Stimulated activated CD4-positive, alpha-beta T cell treated with anti-CD3 and anti-CD28 coated beads, Interleukin-12 subunit alpha, Interleukin-12 subunit beta, amount 100 ng/mL, for 4 hours (primary cell): ENCODE measurements at regions not wholly inside any gene's neighbourhood (a gene's known extent, or its start where the extent isn't known, plus 50 kb on each side); places are given as distances from the start of the nearest gene placed in this dataset.
"Not testable (repeated sequence)": the region's sequence is repeated elsewhere in the genome, so short reads cannot be mapped to it uniquely, and the experiment has no call there.

Experiments
- DNase-seq: peaks from one replicate; pipeline ENCODE4 v3.0.0-alpha.2; 2020

DNA sequence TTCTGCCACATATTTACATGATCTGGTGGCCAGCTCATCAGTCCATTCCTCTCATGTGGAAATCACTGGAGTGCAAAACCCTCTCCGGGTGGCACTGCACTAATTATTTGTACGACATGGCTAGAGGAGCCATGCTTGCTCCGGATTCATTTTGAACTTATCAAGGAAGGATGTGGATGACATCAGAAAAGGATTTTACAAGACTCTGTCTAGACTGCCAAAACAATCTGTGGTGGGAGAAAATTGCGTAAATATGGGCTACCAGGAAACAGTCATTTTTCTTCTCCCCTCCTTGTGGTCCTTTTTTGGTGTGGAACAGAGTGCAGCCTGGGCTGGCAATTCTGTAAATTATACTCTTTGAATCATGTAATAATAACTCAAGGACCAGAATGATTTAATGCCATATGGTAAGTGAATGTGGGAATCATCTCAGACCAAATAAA is 123.4 kb upstream of the IFNE start:
- DNase-seq = no peak

DNA sequence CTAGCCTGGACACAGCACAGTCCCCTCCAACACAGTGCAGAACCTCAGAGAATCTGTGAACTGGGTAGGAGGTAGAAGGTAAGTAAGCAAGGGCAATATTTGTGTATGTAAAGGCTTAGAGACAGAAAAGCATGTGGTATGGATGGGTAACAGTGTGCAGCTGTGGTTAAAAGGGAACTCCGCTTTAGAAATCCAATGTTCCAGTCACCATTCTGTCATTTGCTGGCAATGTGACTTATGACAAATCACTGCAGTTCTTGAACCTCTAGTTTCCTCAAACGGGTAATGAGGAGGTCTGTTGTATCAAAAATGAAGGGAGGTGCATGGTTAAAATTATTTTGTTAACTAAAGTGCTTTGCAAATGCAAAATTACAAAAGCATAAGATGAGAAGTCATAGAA is 125.5 kb upstream of the IFNE start:
- no peak for DNase-seq

DNA sequence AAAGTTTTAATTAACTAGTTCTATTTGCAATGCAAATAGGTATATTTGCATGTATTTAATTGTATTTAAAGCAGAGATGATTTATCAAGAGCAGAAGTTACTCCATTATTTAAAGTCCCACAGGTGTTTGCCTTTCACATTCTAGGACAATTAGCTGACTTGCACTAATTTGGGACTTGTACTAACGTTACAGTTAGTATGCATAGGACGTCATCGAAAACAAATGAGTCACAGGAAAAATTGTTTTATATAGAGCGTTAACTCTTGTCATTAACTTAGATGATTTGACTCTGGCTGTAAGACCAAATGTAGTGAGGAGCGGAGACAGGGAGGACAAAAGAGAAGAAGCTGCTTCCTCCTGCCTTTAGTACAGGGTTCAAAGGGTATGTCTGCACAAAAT is 126.1 kb upstream of the IFNE start:
- DNase-seq = no peak

DNA sequence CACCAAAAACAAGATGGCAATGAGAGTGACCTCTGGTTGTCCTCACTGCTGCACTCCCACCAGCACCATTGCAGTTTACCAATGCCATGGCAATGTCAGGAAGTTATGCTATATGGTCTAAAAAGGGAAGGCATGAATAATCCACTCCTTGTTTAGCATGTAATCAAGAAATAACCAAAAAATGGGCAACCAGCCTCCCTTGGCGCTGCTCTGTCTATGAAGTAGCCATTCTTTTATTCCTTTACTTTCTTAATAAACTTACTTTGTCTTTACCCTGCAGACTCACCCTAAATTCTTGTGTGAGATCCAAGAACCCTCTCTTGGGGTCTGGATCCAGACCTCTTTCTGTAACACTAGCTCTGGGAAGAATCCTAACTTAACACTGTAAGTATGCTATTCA is 127.4 kb upstream of the IFNE start:
- no peak for DNase-seq

DNA sequence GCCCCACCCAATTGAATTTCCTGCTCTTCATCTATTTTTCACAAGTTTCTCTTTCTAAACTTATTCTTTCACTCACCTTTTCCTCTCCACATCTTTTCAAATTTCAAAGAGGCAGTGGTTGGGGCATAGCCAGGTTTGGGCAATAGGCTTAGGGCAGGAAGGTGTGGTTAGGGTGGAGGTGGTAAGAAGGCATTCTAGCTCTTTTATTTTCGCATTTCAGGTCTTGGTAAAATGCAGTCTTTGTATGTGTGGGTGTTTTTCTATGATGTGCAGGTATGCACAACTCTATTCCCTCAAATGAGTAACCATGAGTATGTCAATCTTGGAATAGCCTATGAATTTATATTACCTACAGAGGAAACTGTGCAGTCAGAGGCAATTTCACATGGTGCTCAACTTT is 129.8 kb upstream of the IFNE start:
- peak; percentile 27 for DNase-seq

DNA sequence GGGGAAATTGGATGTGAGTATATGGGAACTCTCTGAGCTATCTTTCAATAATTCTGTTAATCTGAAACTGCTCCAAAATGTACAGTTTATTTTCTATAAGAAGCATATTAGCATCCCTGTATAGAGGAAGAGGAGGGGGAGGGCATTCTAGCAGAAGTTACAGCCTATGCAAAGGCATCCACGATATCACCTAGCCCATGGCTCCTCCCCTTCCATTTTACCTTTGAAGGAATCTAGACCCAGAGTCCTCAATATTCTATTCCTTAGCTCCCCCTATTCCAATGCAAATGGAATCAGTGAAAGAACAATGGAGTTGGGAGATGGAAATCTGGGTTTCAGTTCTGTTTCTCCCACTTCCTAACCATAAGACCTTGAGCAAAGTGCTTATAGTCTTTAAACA is 132.9 kb upstream of the IFNE start:
- no peak for DNase-seq

DNA sequence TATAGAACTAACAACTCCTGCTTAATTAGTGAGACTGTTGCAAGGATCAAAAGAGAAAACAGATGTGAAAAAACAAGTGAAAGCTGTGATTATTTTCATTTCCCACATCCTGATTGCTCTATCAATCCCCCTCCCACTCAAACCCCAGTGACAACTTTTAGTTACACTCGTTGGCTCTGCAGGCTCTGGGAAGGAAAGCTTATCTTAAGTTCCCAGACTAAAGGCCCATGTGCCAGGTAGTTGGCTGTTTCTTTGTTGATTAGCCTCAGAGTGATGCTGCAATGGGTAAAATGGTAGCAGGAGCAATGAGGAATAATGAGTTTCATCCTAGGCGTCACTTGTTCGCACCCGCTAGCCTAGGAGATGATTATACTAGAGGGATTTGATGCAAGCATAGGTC is 133.3 kb upstream of the IFNE start:
- DNase-seq = no peak

DNA sequence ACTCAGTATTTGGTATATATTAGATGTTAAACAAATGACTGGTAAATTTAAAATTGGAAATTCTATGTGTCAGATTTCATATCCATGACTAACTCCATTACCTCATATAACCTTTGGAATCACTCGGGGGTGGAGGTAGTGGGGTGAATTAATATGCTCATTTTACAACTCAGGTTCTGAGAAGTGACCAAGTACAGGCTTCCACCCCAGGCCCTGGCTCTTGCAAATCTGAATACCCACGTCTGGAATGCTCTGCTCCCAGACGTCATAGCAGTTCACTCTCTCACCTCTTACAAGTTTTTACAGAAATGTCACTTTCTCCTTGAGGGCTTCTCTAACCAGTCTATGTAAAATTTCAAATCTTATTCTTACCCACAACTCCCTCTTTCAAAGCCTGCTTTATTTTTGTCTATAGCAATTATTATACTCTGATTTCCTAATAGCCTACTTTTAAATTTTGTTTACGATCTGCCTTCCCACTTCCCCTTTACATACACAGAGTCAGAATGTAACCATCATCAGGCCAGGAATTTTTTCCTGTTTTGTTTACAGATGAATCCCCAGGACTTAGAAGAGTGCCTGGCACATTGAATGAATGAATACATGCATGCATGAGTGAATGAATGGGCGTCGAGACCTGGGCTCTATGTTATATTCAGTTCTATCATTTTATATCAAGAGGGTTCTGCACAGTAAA is 134.1 kb upstream of the IFNE start:
- no peak for DNase-seq

DNA sequence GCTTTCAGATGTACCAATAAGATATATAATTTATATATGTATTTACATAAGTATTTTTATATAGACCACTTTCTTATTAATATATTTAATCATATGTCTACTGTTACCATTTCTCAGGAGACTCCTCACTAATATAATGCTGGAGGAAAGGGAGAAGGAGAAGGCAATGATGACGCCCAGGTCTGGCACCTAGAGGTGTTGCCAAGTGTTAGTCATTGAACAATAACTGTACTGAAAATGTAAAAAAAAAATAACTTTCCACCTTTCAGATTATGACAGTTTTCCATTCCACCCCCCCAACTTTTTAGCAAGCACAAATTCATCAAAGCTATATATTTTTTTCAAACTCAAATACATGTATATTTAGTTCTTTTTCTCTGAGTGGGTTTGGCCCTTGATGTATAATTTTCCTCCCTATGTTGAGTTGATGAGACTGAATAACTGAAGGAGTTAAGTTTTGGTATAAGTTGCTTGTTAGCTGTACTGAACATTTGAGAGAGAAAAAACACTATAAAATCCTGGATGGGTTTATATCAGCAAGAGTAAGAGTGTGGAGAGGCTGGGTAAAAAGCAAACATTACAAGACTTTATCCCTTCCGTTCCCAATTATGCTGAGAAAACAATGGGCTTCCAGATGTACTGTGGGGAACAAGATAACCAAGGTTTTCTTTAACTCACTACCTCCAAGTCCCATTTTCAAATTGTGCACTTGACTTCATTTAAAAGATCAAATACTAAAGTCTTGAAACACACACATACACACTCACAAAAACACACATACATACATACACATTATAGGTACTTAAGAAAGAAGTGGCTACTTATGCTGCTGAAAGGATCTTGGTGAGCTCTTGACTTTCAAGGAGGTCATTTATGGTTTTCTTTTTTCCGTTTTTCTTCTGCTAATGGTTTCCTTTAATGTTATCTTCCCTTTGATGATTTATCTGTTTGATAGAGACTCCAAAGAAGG is 142.8 kb upstream of the IFNE start:
- DNase-seq = no peak

DNA sequence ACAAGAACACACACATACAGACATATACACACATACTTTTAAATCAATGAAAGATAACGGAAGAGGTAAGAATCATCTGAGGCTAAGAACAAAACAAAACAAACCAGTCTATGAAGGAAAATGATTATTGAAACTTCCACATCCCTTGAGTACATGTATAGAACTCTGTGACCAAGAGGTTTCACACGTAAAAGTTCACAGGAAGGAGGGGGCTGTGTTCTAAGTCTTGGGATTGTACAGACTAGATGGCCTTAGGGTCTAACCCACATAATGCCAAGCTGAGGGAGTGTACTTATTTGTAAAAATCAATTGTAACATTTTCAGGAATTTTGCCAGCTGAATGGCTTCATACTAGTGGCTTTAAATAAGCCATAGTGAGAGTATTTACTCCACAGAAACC is 144.4 kb upstream of the IFNE start:
- no peak for DNase-seq

DNA sequence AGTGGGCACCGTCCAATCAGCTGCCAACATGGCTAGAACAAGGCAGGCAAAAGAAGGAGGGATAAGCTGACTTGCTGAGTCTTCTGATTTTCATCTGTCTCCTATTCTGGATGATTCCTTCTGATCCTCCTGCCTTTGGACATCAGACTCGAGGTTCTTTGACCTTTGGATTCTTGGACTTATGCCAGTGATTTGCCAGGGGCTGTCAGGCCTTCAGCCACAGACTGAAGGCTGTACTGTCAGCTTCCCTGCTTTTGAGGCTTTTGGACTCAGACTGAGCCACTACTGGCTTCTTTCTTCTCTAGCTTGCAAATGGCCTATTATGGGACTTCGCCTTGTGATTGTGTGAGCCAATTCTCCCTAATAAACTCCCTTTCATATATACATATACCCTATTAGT is 146.8 kb upstream of the IFNE start:
- DNase-seq = not testable (repeated sequence)

DNA sequence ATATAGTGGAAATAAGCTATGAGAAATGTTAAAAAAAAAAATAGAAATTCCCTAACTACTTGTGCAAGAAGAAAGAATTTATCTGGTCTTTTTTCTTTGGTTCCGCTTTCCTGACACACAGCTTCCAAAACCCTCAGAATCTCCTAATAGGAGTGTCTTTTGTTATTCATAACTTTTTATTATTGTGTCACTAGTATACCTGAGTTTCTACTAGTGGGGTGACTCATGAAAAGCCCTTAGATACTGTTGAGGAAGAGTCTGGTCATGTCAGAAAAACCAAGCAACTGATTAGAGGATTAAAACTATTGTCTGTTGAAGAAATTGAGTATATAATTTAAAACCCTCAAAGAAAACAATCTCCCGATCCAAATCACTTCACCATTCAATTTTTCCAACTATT is 152.8 kb upstream of the IFNE start:
- DNase-seq = no peak

DNA sequence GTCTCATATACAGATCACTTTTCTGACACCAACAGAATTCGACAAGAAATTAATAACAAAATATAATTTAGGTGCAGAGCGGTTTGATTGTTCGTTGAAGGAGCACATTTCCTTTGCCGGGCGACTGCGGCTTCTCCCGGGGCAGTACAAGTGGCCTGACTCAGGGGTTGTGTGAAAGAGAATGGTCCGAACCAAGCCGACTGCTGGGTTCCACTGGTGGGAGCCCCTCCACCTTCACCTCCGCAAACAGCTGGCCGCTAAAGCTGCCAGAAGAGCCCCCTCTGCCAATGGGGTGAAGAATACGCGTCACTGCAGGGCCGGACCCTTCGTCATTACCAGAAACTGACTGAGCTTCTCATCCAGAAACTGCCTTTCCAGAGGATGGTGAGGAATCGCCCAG is 156.0 kb upstream of the IFNE start:
- DNase-seq = no peak

DNA sequence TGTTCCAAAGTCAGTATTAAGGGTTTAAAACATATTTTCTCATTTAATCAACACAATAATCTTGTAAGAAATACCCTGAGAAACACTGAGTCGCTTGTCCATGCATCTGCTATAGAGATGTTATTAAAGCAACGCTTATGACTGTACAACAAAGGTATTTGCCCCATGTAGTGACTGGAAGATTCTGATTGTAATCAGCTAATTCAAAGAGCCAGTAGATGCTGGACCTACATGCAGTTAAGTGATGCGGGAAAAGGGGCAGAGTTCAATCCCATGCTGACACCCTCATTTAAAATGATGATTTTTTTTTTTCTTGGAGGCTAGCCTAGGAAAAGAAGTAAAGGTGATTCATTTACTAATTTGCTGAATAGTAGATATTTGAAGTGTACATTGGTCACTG is 149.3 kb upstream of the MTAP start:
- no peak for DNase-seq

DNA sequence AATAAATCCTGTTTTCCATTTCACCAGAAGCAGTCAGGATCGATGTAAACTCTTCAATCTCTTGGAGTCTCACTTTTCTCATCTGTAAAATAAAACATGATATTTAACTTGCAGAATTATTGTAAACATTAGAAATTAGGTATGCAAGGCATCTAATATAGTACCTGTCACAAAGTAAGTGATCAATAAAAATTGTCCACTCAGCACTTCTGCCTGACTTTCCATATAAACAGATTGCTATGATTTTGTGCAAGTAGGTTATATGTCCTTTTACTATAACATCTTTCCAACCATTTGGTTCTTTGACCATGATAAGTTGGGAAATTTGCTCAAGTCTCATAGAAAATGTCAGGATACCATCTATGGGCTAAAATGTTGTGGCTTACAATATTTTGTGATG is 148.8 kb upstream of the MTAP start:
- DNase-seq = no peak

DNA sequence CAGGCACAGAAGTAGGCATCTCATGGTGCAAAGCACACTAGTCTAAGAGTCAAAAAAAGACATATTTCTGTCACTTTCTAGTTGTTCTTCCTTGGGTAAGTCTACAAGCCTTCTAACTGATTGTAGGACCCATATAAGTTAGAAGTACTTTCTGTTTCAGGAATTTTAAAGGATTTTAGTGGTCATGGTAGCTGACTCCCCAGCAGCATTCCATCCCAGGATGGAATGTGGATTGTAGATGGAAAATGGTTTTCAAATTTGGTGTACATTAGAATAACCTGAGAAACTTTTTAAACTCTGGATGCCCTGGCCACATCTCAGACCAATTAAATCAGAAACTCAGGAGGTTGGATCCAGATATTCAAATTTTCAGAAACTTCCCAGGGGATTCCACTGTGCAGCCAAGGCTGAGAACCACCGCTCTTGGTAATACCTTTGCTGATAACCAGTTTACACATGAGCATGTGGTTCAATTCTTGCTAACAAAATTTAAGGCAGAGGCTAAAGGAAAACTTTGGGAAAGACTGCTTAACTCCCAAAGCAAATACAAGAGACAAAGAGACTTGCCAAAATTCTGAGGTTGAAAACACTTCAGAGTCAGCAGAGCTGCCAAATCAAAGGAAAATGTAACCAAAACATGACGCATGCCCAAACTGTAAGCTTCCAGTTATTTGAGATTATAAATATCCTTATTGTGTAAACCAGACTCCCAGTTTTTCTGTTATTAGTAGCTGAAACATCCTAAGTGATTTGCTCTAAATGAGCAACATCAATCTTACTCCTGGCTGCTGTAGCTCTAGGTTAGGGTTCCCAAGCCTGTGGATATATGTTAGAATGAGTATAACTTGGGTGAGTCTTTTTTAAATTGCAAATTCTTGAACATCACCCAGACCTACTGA is 145.4 kb upstream of the MTAP start:
- DNase-seq = no peak

DNA sequence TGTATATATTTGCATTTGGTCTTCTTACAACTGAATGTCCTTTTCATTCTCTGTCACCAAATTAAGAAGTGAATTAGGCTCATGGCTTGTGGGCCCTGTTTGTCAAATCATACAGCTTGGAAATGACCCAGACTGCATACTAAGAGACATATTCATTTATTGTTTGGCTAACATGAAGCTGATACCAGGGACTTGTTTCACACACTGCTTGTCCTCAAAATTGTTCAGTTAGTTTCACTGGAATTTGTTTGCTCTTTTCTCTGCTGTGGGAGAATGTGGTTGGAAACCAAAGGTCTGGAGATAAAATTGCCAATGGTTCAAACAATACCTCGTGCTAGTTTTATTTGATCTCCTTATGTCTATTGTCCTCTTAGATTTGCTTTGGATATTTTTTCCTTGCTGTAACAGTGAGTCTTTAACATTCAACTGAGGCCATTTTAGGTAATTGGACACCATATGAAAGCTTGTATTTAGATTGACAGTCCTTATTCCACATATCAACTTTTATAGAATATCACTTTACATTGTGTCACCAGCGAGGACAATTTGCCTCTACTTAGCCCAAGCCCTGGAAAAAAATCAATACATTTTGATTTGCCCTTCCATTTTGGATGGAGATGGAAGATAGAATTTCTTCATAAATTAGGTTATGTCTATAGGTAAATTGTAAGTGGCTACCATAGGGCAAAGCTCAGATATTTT is 144.3 kb upstream of the MTAP start:
- no peak for DNase-seq

DNA sequence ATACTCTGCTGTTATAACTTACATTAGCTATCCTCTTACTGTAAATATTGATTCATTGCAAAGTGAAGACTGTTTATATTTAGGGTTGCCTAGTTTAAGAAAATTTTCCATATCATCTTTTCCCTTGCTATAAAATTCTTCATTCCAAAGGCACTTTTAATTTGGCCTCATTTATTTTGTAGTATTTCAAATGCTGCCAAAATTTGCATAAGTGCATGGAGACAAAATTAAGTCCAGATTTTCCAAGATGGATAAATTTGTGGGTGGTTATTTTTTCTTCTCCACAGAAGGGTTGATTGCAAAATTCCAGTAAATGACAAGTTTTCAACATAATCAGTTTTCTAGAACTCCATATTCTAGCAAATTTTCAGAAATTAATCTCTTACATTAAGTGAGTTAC is 141.5 kb upstream of the MTAP start:
- DNase-seq = no peak

DNA sequence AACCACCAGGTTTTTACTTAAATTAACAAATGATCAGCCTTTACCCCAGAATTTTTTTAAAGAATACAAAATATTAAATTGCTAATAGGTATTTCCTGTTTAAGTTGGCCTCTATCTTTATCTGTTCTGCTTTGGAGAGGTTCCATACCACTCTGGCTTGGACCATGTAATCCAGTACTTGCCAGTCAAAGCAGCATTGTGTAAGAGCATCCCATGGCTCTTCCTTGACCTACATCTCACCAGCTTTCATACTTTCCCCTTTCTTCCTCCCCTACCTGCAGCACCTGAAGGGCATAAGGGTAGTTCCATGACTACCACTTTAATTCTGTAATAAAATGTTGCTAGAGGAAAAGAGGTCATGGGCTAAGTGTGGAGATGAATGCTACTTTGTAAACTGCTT is 140.8 kb upstream of the MTAP start:
- no peak for DNase-seq

DNA sequence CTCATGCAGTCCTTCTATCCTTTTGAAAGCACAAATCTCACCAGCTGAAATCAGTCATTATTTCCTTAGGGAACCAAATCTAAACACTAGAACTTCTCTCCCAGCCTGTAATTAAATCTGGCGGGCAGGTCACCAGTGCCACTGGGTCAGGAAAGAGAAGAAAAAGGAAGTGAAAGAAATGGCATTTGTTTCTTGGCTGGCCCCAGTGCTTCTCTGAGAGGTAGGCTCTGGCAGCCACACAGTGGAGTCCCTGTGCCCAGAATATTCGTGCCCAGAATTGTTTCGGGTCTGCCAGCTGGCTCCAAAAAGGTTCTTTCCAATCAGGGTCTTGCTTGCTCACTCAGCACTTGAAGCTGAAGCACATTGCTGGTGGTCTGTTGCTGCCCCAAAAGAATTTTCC is 133.9 kb upstream of the MTAP start:
- no peak for DNase-seq

DNA sequence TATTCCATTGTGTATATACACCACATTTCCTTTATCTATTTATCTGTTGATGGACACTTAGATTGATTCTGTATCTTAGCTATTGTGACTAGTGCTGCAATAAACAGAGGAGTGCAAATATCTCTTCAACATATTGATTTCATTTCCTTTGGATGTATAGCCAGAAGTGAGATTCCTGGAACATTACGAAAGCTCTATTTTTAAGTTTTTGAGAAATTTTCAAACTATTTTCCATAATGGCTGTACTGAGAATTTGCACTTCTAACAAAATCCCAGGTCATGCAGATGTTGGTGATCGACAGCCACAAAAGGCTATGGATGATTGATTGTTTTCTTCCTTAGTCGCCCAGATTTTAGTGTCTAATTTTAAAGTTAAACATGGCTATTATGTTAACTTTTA is 132.7 kb upstream of the MTAP start:
- no peak for DNase-seq

DNA sequence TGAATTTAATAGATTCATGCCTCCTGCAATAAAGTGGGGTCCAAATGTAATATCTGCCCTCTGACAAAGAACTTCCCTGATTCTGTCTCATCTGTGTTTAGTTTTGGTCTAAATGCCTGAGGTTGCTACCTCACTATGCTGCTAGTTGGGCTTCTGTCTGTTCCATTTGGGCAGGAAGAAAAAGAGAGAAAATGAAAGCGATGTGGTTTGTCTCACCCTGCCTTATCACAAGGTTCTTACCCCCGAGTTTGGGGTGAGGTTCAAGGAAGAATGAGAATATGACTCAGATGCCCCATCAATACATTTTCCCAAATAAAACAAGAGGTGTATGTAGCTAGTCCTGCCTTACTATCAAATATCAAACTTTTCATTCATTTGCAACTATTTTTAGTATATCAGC is 132.1 kb upstream of the MTAP start:
- DNase-seq = no peak

DNA sequence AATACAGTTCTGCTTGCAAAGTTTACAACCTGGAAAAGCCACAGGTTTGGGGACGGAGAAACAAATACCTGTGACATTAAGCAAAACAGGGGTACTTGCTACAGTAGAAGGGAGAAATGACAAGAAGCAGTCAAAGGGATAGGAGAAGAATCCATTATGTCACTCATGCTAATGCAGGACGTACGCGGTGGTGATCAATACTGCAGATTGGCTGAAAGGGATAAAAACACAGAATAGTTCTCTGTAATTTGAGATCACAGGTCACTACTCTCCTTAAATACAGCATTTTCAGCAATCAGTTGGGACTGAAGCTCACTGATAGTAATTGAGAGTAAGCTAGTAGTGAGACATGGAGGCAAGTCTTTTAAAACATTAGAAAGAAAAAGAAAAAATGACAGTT is 130.3 kb upstream of the MTAP start:
- DNase-seq = no peak
